Left renal pelvis (tissue), 4 donors: ENCODE measurements at regions not wholly inside any gene's neighbourhood (a gene's known extent, or its start where the extent isn't known, plus 50 kb on each side); places are given as distances from the start of the nearest gene placed in this dataset.

ENCODE experiments used
- DNase-seq, 4 donors: peaks; one replicate each; pipeline ENCODE4 v3.0.0-alpha.2; 2013; ENCODE audit warnings: low read depth in 4 of 4, low spot score in 3 of 4

GRCh38 chr2:8571792-8572499, 109.9 kb upstream of the ID2 start:
- no peak for DNase-seq

- no peak for DNase-seq
Observed at GRCh38 chr2:8572712-8573233, 109.1 kb upstream of the ID2 start.

GRCh38 chr2:8573234-8573941, 108.5 kb upstream of the ID2 start:
- no peak for DNase-seq

DNA sequence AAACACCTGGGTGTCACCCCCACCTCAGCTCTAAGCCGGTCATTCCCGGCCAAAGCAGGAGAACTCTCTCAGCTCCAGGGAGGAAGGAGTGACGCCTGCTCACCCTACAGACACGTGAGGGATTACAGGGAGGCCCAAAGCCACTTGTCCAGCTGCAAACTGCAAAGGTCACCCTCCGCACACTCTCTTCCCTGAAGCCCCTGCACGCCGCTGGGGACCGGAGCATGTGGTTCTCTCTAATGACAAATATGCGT, 108.0 kb upstream of the ID2 start:
- DNase-seq, result no peak

DNA sequence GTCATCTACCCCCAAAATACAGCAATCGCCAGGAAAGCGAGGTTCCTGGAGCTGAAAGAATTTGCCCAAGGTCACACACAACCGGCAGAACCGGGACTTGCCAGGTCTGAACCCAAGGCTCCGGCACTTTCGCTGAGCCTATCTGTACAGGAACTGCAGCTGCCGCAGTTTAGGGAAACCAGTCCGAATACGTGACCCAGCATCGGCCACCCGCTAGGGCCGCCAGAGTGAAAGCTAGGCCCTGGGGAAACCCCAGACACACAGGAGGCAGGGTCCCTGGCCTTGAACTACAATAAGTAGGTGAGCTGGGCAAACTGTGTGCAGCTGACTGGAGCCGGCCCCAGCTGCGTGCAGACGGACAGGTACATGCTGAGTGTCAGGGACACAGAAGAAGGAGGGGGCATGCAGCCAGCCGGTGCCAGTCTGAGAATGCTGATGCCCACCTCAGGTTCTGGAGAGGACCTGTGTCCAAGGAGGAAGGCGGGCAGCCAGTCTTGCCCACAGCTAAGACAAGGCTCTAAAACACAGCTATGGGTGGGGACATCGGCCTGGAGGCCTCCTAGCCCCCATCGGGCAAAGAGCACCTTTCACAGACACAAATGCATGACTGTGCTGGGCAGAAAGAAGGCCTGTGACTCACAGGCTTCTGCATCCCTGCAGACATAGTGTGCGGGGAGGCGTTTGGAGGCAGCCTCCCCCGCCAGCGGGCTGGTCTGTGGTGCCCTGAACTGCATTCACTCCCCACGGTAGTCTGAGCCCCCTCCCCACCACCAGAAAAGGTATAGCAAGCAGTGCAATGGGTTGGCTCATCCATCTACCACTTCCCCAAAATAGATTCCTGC, 107.4 kb upstream of the ID2 start:
- no peak for DNase-seq

- no peak for DNase-seq
Observed at GRCh38 chr2:8575038-8575833, 106.6 kb upstream of the ID2 start.

DNA sequence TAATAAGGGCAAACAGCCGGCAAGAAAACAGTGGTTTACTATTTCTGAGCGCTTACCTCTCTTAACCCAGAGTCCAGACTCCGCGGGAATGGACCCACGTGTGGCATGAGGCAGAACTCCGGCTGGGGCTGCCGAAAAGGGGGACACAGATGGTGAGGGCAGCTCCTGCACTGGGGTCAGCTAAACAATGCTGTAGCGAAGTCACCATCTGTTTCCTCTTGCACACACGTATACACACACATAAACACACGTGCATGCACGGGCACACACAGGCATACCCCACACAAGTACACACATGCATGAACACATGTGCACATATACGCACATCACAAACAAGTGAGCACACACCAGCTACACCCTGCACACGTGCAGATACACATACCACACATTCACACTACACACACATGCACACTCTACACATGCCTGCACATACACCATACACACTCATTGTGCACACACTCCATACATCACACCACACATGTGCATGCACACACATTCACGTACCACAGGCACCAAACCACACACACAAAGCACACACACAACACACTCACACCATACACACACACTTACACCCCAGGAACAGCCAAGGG, 105.9 kb upstream of the ID2 start:
- DNase-seq, result no peak

DNA sequence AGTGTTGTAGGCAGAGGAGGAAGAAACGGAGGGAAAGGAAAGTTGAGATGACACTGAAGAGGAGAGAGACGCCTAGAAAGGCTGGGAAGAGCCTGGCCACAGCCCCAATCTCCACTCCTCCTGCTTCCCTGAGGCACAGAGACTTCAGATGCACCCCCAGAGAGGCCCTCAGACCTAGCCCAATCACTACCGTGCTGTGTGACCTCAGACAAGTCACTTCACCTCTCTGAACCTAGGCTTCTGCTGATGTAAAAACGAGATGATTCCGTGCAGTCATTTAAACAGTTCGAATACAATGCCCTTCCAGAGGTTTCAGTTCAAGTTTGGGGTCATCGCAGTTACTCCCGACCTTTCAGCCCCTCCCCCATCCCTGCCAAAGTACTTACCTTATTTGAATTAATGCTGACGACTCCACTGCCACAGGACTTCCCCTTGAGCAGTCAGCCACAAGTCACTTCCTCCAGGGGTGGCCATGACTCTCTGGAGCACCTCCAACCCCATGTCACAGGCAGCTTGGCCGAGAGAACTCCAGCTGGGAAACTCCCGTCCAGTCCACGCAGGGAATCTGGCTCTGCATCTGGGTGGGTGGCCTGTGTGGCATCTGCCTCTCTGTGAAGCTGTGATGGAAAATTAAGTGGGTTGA, 105.2 kb upstream of the ID2 start:
- no peak for DNase-seq

DNA sequence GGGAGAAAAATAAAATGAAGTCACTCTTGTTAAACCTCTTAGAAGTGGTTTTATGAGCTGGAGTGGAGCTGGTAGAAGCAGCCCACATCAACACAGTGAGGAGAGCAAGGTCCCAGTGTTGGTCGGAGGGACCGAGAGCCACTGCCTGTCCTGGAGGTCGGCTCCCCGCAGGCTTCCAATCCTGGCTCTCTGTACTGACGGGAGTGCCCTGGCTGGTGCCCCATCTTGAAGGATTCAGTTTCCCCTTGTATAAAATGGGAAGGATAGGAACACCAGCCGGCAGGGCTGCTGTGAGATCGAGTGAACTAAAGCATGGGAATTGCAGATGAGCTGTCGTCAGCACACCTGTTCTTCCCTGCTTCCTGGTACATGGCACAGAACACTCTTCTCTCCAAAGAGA, 104.3 kb upstream of the ID2 start:
- DNase-seq, result no peak

DNA sequence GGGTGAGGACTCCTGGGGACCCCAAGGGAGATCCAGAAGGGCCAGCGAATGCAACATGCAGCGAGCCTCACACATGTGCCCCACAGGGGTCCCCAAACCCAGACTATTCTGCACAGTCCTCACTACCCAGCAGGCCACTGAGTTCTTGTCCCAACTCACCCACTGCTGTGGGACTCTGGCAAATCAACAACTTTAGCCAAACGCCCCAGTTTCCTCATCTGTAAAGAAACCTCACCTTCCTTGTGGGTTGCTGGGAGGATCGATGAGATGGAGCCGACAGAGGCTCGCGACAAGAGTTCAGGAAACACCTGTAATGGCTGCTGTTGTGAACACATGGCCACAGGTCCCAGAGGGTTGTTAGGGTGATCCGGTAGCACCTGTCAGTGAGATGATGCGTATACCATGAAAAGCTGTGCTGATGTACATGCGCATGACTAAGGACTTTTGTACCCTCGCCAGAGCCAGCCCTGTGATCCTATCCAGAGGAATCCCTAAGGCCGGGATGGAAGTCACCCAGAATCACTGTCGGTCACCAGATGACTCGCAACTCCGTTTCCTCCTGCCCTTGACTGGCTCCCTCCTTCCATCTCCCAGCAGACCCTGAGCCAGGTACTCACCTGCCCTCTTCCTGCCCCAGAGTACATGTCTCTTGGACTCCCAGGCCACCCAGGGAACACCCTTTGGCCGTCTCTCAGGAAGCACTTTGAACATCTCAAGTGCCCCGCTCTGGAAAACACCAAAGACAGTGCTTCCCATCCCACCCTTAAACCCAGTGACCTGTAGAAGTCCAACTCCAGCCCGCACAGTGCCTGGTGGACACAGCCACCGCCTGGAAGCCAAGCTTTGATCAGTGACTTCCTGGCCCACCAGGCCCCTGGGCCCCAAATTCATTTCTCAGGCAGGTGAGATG, 103.3 kb upstream of the ID2 start:
- DNase-seq, result no peak

DNA sequence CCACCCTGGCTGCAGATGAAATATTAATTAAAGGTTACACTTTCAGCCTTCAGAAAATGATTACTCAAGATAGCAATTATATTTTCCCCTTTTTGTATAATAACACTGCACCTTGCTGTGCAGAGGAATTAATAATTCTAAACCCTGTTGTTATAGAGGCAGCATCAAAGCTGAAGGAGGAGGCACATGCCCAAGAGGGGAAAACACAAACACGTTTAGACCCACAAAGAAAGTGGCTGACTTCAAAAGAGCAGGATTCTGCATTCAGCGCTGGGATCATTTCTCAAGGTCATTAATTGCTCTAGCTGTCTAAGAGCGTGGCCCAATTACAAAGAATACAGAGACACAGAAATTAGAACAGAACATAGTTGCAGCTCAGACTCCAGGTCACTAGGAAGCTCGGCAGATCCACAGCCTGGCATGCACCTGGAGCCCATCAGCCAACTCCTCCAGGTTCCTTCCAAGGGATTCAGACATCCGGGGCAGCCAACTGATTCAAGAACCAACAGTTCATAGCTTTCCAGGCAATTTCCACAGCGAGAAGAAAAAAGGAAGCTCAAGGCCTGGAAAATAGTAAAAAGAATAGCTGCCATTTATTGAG, 102.3 kb upstream of the ID2 start:
- no peak for DNase-seq

DNA sequence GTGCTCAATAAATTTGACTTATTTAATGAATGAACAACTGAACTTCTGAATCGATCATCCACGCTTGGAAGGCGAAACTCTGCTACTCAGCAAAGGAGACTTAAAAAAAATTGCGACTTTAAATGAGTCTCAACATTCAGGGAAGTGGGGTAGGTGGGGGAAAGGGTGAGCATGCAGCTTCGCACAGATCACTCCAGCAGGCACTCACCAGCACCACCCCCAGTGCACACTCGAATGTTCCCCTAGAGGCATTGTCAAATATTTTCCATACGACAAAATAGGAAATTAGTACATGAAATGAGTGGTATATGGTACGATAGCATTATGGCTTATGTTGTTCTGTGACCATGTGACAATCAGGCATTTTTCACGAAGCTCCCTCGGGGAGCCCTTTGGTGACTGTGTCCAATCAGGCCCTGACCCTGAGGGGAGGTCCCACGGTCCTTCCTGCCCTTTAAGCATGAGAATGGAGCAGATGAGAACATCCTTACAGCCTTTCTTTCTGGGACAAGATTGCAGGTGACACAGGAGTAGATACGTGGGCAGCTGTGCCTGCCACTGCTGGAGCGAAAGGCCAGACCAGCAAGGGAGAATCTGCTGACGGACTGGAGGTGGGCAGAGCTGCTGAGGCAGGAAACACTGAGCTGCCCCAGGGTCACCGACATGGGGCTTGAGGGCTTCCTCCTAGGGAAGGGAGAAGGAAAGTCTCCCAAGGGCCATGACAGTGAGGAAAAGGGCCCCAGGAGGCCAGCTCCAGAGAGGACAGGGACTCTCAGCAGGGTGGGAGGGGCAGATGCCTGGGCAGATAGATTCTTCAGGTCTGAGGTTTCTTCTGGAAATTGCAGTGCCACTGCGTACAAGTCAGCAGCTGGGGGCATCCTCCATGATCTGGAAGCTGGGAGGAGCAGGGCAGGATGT, 101.3 kb upstream of the ID2 start:
- no peak for DNase-seq

GRCh38 chr2:8581234-8581561, 100.7 kb upstream of the ID2 start:
- no peak for DNase-seq

- no peak for DNase-seq
Observed at GRCh38 chr2:8581601-8582041, 100.2 kb upstream of the ID2 start.

- no peak for DNase-seq
Observed at GRCh38 chr2:8582191-8582590, 99.7 kb upstream of the ID2 start.

GRCh38 chr2:8582651-8583399, 99.0 kb upstream of the ID2 start:
- no peak for DNase-seq
